RWPE2 (cell line): ENCODE measurements at regions not wholly inside any gene's neighbourhood (a gene's known extent, or its start where the extent isn't known, plus 50 kb on each side); places are given as distances from the start of the nearest gene placed in this dataset.
"Not testable (repeated sequence)": the region's sequence is repeated elsewhere in the genome, so short reads cannot be mapped to it uniquely, and the experiment has no call there.

ENCODE experiments used
- ATAC-seq: fragments of 200-7000 bp; cut with Tn5 transposase; 3 replicates; pipeline ENCODE4 v1.9.1; 2021; ENCODE audit warnings: low read depth
- DNase-seq: peaks from one replicate; pipeline ENCODE4 v3.0.0-alpha.2; 2020; ENCODE audit warnings: low spot score
- H3K27ac ChIP-seq: fragments of 450-650 bp; 2 replicates; pipeline ENCODE4 v1.5.1; 2017; ENCODE audit warnings: mild to moderate bottlenecking; ENCODE audit not compliant: poor library complexity, severe bottlenecking
- H3K27me3 ChIP-seq: fragments of 250-450 bp; sonication (Bioruptor Pico); 2 replicates; pipeline ENCODE4 v1.5.1; 2021; ENCODE audit warnings: mild to moderate bottlenecking, moderate library complexity; ENCODE audit not compliant: insufficient read depth, poor library complexity, severe bottlenecking
- H3K36me3 ChIP-seq: fragments of 250-450 bp; sonication (Bioruptor Pico); 2 replicates; pipeline ENCODE4 v1.5.1; 2020; ENCODE audit warnings: low read depth, mild to moderate bottlenecking, moderate library complexity
- H3K4me1 ChIP-seq: fragments of 250-450 bp; sonication (Bioruptor Pico); 2 replicates; pipeline ENCODE4 v1.5.1; 2021; ENCODE audit warnings: mild to moderate bottlenecking, moderate library complexity; ENCODE audit not compliant: insufficient read depth, poor library complexity, severe bottlenecking
- H3K4me3 ChIP-seq: fragments of 250-450 bp; sonication (Bioruptor Pico); 2 replicates; pipeline ENCODE4 v1.5.1; 2021; ENCODE audit warnings: mild to moderate bottlenecking, moderate library complexity; ENCODE audit not compliant: severe bottlenecking
- H3K9me3 ChIP-seq: fragments of 250-450 bp; sonication (Bioruptor Pico); 2 replicates; pipeline ENCODE4 v1.5.1; 2021; ENCODE audit warnings: mild to moderate bottlenecking, moderate library complexity; ENCODE audit not compliant: severe bottlenecking
- TF ChIP-seq, protein P1 (sequence below): fragments of 450-650 bp; IDR thresholded peaks from one replicate; pipeline ENCODE4 v1.5.1; 2017; ENCODE audit warnings: mild to moderate bottlenecking, moderate library complexity; ENCODE audit not compliant: poor library complexity, severe bottlenecking

- no peak overlapping the region for H3K4me3 ChIP-seq
- ATAC-seq (no peak), DNase-seq (no peak)
- H3K9me3 ChIP-seq, result no peaks in the 10 kb centered on the region
- no peak overlapping the region for H3K27ac ChIP-seq
- TF ChIP-seq, protein P1, sequence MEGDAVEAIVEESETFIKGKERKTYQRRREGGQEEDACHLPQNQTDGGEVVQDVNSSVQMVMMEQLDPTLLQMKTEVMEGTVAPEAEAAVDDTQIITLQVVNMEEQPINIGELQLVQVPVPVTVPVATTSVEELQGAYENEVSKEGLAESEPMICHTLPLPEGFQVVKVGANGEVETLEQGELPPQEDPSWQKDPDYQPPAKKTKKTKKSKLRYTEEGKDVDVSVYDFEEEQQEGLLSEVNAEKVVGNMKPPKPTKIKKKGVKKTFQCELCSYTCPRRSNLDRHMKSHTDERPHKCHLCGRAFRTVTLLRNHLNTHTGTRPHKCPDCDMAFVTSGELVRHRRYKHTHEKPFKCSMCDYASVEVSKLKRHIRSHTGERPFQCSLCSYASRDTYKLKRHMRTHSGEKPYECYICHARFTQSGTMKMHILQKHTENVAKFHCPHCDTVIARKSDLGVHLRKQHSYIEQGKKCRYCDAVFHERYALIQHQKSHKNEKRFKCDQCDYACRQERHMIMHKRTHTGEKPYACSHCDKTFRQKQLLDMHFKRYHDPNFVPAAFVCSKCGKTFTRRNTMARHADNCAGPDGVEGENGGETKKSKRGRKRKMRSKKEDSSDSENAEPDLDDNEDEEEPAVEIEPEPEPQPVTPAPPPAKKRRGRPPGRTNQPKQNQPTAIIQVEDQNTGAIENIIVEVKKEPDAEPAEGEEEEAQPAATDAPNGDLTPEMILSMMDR, result no peak
- no peaks in the 10 kb centered on the region for H3K27me3 ChIP-seq
- no peaks in the 10 kb centered on the region for H3K36me3 ChIP-seq
- H3K4me1 ChIP-seq, result no peaks in the 10 kb centered on the region
Measured at GRCh38 chr18:75845413-75845812, 417.9 kb upstream of the SMIM21 start.

GRCh38 chr18:75844146-75844545 is 416.6 kb upstream of the SMIM21 start:
- H3K36me3 ChIP-seq, result no peaks in the 10 kb centered on the region
- no peak overlapping the region for H3K4me3 ChIP-seq
- no peaks in the 10 kb centered on the region for H3K27me3 ChIP-seq
- TF ChIP-seq, protein P1, result no peak
- ATAC-seq (peak; percentile 74; the same call in 2 of the 3 replicates), DNase-seq (no peak)
- H3K9me3 ChIP-seq, result no peaks in the 10 kb centered on the region
- H3K4me1 ChIP-seq, result no peaks in the 10 kb centered on the region
- H3K27ac ChIP-seq, result peak overlapping the region; percentile 42

DNA sequence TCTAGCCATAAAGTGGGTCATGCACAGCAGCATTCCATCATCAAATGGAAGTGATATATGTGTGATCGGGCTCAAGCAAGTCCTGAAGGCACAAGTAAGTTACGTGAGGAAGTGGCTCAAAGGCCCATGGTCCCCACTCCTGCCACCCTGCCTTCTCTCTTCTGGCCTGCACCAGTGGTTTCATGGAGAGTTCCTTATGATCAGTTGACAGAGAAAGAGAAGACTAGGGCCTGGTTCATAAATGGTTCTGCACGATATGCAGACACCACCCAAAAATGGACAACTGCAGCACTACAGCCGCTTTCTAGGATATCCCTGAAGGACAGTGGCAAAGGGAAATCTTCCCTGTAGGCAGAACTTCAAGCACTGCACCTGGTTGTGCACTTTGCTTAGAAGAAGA is 412.6 kb upstream of the SMIM21 start:
- TF ChIP-seq, protein P1, result no peak
- H3K27me3 ChIP-seq, result no peaks in the 10 kb centered on the region
- DNase-seq (no peak), ATAC-seq (no peak)
- no peaks in the 10 kb centered on the region for H3K4me1 ChIP-seq
- no peaks in the 10 kb centered on the region for H3K36me3 ChIP-seq
- no peaks in the 10 kb centered on the region for H3K9me3 ChIP-seq
- no peak overlapping the region for H3K27ac ChIP-seq
- no peak overlapping the region for H3K4me3 ChIP-seq

GRCh38 chr18:75839686-75840085 is 412.2 kb upstream of the SMIM21 start:
- not testable (repeated sequence) for H3K36me3 ChIP-seq, H3K27ac ChIP-seq, H3K27me3 ChIP-seq, H3K4me3 ChIP-seq, H3K9me3 ChIP-seq, H3K4me1 ChIP-seq, ATAC-seq, DNase-seq

- Histone ChIP-seq H3K9me3 (no peaks in the 10 kb centered on the region), H3K4me1 (no peaks in the 10 kb centered on the region), H3K27ac (no peak overlapping the region), H3K4me3 (no peak overlapping the region), H3K27me3 (no peaks in the 10 kb centered on the region), H3K36me3 (no peaks in the 10 kb centered on the region)
- DNase-seq (no peak), ATAC-seq (no peak)
- TF ChIP-seq, protein P1, result no peak
Measured at GRCh38 chr18:75839041-75839440, 411.5 kb upstream of the SMIM21 start.
